ENCODE measurements at regions not wholly inside any gene's neighbourhood (a gene's known extent, or its start where the extent isn't known, plus 50 kb on each side); places are given as distances from the start of the nearest gene placed in this dataset.

- TF ChIP-seq CTCF (IDR thresholded peaks at IDR 0.05; ENCODE audit: low read length) (no peak), EZH2 (IDR thresholded peaks at IDR 0.05; ENCODE audit: borderline replicate concordance, low read length) (no peak)
These were observed 218.3 kb upstream of the RND3 start for GRCh38 chr2:150705767-150706166.
